Cardiac fibroblast (primary cell): ENCODE measurements at regions not wholly inside any gene's neighbourhood (a gene's known extent, or its start where the extent isn't known, plus 50 kb on each side); places are given as distances from the start of the nearest gene placed in this dataset.
A peak's percentile ranks its signal among the peaks of the same experiment; 100 is the strongest.

Experiments
- DNase-seq, 2 donors: peaks; one replicate each; pipeline versions ENCODE4 v3.0.0 to v3.0.0-alpha.2; 2010; ENCODE audit warnings: low read depth in 2 of 2
- H3K4me3 ChIP-seq, 2 donors: replicated peaks in 1 of 2; 1 replicate in 1 of 2; 2 replicates in 1 of 2; pipeline ENCODE4 v1.5.1; 2011; ENCODE audit warnings: low read depth in 2 of 2, low read length in 2 of 2, mild to moderate bottlenecking in 2 of 2, moderate library complexity in 1 of 2
- TF ChIP-seq, protein P1 (sequence below): IDR thresholded peaks from one replicate; pipeline ENCODE4 v1.5.1; 2011; ENCODE audit warnings: low read depth, mild to moderate bottlenecking, low read length, inconsistent platforms

GRCh38 chr4:107148904-107149303 is 112.8 kb upstream of the DKK2 start:
- TF ChIP-seq, protein P1, sequence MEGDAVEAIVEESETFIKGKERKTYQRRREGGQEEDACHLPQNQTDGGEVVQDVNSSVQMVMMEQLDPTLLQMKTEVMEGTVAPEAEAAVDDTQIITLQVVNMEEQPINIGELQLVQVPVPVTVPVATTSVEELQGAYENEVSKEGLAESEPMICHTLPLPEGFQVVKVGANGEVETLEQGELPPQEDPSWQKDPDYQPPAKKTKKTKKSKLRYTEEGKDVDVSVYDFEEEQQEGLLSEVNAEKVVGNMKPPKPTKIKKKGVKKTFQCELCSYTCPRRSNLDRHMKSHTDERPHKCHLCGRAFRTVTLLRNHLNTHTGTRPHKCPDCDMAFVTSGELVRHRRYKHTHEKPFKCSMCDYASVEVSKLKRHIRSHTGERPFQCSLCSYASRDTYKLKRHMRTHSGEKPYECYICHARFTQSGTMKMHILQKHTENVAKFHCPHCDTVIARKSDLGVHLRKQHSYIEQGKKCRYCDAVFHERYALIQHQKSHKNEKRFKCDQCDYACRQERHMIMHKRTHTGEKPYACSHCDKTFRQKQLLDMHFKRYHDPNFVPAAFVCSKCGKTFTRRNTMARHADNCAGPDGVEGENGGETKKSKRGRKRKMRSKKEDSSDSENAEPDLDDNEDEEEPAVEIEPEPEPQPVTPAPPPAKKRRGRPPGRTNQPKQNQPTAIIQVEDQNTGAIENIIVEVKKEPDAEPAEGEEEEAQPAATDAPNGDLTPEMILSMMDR: no peak
- DNase-seq: no peak
- no peak overlapping the region for H3K4me3 ChIP-seq

- H3K4me3 ChIP-seq: no peak overlapping the region
- TF ChIP-seq, protein P1: no peak
- DNase-seq: no peak
Measured at GRCh38 chr4:107147873-107148272, 111.8 kb upstream of the DKK2 start.

GRCh38 chr4:107138433-107138832 is 102.3 kb upstream of the DKK2 start:
- no peak for DNase-seq
- no peak overlapping the region for H3K4me3 ChIP-seq
- TF ChIP-seq, protein P1: no peak

DNA sequence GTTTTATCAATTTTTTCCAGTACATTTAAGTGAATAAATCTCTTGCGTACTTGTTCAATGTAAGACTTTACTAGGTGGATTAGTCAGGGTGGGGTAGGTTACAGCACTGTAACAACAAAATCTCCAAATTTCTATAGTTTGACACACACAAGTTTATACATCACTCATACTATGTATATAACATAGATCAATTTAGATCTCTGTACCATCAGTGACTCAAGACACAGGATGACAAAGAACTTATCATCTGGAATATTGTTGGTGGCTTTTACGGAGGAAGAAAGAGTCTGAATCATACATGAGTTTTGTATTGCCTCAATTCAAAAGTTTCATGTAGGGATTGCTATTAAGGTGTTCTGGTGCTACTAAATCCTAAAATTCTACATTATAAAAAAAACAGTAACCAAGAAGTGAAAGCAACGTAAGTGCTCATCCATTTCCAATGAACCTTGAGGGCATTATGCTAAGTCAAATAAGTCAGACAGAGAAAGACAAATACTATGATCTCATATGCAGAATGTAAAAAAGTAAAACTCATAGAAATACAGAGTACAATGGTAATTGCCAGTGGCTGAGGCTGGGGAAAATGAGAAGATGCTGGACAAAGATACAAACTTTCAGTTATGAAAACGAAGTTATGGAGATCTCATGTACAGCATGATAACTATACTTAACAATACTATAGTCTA is 98.0 kb upstream of the DKK2 start:
- TF ChIP-seq, protein P1: no peak
- no peak overlapping the region for H3K4me3 ChIP-seq
- DNase-seq: no peak

DNA sequence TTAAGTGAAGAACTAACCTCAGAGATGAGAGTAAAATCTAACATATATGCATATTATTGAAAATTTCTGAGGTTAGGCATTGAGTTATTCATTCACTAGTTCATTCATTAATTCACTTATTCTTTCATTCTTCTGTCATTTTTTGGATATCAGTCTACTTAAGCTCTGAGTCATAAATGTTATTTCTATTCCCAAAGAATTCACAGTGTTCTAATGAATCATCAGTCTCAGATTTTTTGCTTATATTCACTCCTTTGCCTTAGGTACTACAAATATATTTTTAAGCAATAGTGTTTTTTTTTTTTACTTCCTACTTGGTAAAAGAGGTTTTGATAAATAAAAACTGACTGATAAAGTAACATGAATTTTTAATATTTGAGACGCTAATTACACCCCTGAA is 95.2 kb upstream of the DKK2 start:
- peak in 1 of 2 donors; percentile 69 for DNase-seq
- TF ChIP-seq, protein P1: no peak
- no peak overlapping the region for H3K4me3 ChIP-seq

DNA sequence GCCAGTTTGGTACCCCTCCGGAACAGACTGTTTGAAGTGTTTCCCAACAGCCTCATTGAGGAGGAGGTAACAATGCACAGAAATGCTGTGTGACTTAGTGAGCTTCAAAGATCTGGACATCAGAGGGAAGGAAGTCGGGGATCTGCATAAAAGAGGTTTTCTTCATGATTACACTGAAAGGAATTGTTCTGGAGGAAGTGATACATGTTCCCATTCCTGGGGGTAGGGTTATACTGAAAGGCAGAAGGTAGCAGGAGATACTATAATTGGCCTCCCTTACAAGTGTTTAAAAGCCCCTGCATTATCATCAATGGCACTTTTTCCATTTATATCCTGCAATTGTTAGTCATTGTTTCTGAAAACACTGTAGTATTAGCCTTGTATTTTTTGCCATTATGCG is 94.0 kb upstream of the DKK2 start:
- no peak overlapping the region for H3K4me3 ChIP-seq
- DNase-seq: peak; percentile 1 to 59
- TF ChIP-seq, protein P1: no peak

GRCh38 chr4:107129611-107130010 is 93.5 kb upstream of the DKK2 start:
- no peak overlapping the region for H3K4me3 ChIP-seq
- TF ChIP-seq, protein P1: no peak
- DNase-seq: no peak
